Prostate gland (tissue), 2 donors: ENCODE measurements at regions not wholly inside any gene's neighbourhood (a gene's known extent, or its start where the extent isn't known, plus 50 kb on each side); places are given as distances from the start of the nearest gene placed in this dataset.

ENCODE experiments used
- CTCF ChIP-seq, 4 experiments: fragments of 200-600 bp in 2 of 4; fragments of 450-650 bp in 2 of 4; sonication (generic) in 2 of 4; IDR thresholded peaks; 1 replicate in 3 of 4; 2 replicates in 1 of 4; pipeline ENCODE4 v1.5.1; 2016 to 2019; ENCODE audit warnings: antibody characterized with exemption in 4 of 4, mild to moderate bottlenecking in 2 of 4, moderate library complexity in 2 of 4
- POLR2A ChIP-seq: fragments of 450-650 bp; IDR thresholded peaks from one replicate; pipeline ENCODE4 v1.6.1; 2016; ENCODE audit warnings: antibody characterized with exemption, mild to moderate bottlenecking

DNA sequence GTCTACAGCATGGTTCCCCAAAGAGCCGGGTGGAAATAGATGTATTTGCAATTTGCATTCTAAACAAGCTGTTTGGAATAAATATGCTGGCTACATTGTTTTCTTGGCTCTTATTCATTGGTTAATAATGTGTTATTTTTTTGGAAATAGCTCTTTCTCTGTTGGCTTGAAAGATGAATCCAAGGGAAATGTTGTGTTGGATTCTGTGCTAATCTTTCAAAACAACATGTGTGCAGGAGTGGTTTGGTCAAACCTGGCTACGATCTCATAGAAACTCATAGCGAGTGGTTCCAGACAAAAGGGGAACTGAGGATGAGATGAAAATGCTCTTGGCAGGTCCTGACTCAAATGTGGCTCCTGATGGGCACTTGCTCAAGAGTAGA lies 63.7 kb upstream of the CXCL14 start:
- no peak for TF ChIP-seq CTCF (IDR thresholded peaks at IDR 0.05)
- TF ChIP-seq POLR2A: no peak
